SK-N-SH treated with all-trans-retinoic acid at 6 μM for 48 hours (cell line): ENCODE measurements at regions not wholly inside any gene's neighbourhood (a gene's known extent, or its start where the extent isn't known, plus 50 kb on each side); places are given as distances from the start of the nearest gene placed in this dataset.

Source experiments
- OSR1 ChIP-seq: fragments of 250-450 bp; sonication (Bioruptor Pico); IDR thresholded peaks from 2 replicates; pipeline ENCODE4 v1.8.0; 2022; ENCODE audit warnings: moderate library complexity, mild to moderate bottlenecking, inconsistent platforms
- ZFP30 ChIP-seq: fragments of 450-650 bp; formaldehyde crosslinking; IDR thresholded peaks from 2 replicates; pipeline ENCODE4 v1.5.0; 2022; ENCODE audit warnings: mild to moderate bottlenecking, moderate library complexity
- ZNF70 ChIP-seq: fragments of 450-650 bp; formaldehyde crosslinking; IDR thresholded peaks from 2 replicates; pipeline ENCODE4 v1.5.0; 2020; ENCODE audit warnings: mild to moderate bottlenecking, moderate library complexity

- no peak for TF ChIP-seq ZNF70
- TF ChIP-seq ZFP30 (CRISPR knock-in tag), result no peak
- TF ChIP-seq OSR1, result no peak
Measured at GRCh38 chr13:112179421-112179820, 112.5 kb downstream of the SOX1 start.
